ENCODE measurements at regions not wholly inside any gene's neighbourhood (a gene's known extent, or its start where the extent isn't known, plus 50 kb on each side); places are given as distances from the start of the nearest gene placed in this dataset.

DNA sequence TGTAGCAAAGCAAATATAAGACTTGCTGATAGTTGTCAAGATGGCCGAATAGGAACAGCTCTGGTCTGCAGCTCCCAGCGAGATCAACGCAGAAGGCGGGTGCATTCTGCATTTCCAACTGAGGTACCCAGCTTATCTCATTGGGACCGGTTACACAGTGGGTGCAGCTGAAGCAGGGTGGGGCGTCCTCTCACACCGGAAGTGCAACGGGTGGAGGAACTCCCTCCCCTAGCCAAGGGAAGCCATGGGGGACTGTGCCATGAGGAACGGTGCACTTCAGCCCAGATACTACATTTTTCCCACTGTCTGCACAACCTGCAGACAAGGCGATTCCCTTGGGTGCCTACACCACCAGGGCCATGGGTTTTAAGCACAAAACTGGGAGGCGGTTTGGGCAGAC is 382.3 kb upstream of the EMCN start (continued):
- TF ChIP-seq, protein P1, sequence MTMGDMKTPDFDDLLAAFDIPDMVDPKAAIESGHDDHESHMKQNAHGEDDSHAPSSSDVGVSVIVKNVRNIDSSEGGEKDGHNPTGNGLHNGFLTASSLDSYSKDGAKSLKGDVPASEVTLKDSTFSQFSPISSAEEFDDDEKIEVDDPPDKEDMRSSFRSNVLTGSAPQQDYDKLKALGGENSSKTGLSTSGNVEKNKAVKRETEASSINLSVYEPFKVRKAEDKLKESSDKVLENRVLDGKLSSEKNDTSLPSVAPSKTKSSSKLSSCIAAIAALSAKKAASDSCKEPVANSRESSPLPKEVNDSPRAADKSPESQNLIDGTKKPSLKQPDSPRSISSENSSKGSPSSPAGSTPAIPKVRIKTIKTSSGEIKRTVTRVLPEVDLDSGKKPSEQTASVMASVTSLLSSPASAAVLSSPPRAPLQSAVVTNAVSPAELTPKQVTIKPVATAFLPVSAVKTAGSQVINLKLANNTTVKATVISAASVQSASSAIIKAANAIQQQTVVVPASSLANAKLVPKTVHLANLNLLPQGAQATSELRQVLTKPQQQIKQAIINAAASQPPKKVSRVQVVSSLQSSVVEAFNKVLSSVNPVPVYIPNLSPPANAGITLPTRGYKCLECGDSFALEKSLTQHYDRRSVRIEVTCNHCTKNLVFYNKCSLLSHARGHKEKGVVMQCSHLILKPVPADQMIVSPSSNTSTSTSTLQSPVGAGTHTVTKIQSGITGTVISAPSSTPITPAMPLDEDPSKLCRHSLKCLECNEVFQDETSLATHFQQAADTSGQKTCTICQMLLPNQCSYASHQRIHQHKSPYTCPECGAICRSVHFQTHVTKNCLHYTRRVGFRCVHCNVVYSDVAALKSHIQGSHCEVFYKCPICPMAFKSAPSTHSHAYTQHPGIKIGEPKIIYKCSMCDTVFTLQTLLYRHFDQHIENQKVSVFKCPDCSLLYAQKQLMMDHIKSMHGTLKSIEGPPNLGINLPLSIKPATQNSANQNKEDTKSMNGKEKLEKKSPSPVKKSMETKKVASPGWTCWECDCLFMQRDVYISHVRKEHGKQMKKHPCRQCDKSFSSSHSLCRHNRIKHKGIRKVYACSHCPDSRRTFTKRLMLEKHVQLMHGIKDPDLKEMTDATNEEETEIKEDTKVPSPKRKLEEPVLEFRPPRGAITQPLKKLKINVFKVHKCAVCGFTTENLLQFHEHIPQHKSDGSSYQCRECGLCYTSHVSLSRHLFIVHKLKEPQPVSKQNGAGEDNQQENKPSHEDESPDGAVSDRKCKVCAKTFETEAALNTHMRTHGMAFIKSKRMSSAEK (CRISPR knock-in tag; IDR thresholded peaks at IDR 0.05; ENCODE audit: borderline replicate concordance): no peak
- TF ChIP-seq MYBL2 (CRISPR knock-in tag; IDR thresholded peaks at IDR 0.05) (no peak), RELA (CRISPR knock-in tag; IDR thresholded peaks at IDR 0.05; ENCODE audit: borderline replicate concordance) (no peak)

DNA sequence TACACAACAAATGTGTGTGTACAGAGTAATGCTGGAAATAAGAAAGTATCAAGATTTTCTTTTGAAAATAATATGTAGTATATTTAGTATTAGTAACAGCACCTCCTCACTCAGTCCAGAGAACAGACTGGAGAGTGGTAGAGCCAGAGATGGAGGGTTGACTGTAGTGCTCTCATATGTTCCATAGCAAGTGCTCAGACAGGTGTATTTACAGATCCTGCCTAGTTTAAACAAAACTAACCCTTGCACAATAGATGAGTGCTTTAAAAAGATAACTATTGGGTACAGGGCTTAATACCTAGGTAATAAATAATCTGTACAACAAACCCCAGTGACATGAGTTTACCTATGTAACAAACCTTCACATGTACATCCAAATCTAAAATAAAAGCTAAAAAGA is 381.0 kb upstream of the EMCN start:
- Mint-ChIP-seq H3K9me3 (peaks cover 11% of the 10 kb centered on the region), H3K27ac (no peak overlapping the region), H3K36me3 (no peaks in the 10 kb centered on the region), H3K4me3 (no peak overlapping the region), H3K4me1 (no peaks in the 10 kb centered on the region), H3K27me3 (ENCODE audit: low read depth) (no peaks in the 10 kb centered on the region)
- TF ChIP-seq FOXP1 (CRISPR knock-in tag; IDR thresholded peaks at IDR 0.05; ENCODE audit: borderline replicate concordance): no peak
- TF ChIP-seq SMAD3 (CRISPR knock-in tag; IDR thresholded peaks at IDR 0.05; ENCODE audit: borderline replicate concordance): no peak
- no peak for TF ChIP-seq CREM (CRISPR knock-in tag; IDR thresholded peaks at IDR 0.05)
- TF ChIP-seq, protein P2, sequence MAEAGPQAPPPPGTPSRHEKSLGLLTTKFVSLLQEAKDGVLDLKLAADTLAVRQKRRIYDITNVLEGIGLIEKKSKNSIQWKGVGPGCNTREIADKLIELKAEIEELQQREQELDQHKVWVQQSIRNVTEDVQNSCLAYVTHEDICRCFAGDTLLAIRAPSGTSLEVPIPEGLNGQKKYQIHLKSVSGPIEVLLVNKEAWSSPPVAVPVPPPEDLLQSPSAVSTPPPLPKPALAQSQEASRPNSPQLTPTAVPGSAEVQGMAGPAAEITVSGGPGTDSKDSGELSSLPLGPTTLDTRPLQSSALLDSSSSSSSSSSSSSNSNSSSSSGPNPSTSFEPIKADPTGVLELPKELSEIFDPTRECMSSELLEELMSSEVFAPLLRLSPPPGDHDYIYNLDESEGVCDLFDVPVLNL (CRISPR knock-in tag; IDR thresholded peaks at IDR 0.05; ENCODE audit: borderline replicate concordance, low read depth): no peak
- no peak for TF ChIP-seq ZBTB21 (CRISPR knock-in tag; IDR thresholded peaks at IDR 0.05; ENCODE audit: borderline replicate concordance)
- TF ChIP-seq OVOL2 (CRISPR knock-in tag; IDR thresholded peaks at IDR 0.05; ENCODE audit: borderline replicate concordance): no peak
- TF ChIP-seq, protein P3, sequence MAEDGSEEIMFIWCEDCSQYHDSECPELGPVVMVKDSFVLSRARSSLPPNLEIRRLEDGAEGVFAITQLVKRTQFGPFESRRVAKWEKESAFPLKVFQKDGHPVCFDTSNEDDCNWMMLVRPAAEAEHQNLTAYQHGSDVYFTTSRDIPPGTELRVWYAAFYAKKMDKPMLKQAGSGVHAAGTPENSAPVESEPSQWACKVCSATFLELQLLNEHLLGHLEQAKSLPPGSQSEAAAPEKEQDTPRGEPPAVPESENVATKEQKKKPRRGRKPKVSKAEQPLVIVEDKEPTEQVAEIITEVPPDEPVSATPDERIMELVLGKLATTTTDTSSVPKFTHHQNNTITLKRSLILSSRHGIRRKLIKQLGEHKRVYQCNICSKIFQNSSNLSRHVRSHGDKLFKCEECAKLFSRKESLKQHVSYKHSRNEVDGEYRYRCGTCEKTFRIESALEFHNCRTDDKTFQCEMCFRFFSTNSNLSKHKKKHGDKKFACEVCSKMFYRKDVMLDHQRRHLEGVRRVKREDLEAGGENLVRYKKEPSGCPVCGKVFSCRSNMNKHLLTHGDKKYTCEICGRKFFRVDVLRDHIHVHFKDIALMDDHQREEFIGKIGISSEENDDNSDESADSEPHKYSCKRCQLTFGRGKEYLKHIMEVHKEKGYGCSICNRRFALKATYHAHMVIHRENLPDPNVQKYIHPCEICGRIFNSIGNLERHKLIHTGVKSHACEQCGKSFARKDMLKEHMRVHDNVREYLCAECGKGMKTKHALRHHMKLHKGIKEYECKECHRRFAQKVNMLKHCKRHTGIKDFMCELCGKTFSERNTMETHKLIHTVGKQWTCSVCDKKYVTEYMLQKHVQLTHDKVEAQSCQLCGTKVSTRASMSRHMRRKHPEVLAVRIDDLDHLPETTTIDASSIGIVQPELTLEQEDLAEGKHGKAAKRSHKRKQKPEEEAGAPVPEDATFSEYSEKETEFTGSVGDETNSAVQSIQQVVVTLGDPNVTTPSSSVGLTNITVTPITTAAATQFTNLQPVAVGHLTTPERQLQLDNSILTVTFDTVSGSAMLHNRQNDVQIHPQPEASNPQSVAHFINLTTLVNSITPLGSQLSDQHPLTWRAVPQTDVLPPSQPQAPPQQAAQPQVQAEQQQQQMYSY (CRISPR knock-in tag; IDR thresholded peaks at IDR 0.05): no peak
- TF ChIP-seq SMAD4 (CRISPR knock-in tag; IDR thresholded peaks at IDR 0.05): no peak
- TF ChIP-seq PRRX2 (CRISPR knock-in tag; IDR thresholded peaks at IDR 0.05): no peak
- TF ChIP-seq ZNF219 (CRISPR knock-in tag; IDR thresholded peaks at IDR 0.05; ENCODE audit: borderline replicate concordance): no peak
- TF ChIP-seq ZNF423 (CRISPR knock-in tag; IDR thresholded peaks at IDR 0.05): no peak
- TF ChIP-seq, protein P4, sequence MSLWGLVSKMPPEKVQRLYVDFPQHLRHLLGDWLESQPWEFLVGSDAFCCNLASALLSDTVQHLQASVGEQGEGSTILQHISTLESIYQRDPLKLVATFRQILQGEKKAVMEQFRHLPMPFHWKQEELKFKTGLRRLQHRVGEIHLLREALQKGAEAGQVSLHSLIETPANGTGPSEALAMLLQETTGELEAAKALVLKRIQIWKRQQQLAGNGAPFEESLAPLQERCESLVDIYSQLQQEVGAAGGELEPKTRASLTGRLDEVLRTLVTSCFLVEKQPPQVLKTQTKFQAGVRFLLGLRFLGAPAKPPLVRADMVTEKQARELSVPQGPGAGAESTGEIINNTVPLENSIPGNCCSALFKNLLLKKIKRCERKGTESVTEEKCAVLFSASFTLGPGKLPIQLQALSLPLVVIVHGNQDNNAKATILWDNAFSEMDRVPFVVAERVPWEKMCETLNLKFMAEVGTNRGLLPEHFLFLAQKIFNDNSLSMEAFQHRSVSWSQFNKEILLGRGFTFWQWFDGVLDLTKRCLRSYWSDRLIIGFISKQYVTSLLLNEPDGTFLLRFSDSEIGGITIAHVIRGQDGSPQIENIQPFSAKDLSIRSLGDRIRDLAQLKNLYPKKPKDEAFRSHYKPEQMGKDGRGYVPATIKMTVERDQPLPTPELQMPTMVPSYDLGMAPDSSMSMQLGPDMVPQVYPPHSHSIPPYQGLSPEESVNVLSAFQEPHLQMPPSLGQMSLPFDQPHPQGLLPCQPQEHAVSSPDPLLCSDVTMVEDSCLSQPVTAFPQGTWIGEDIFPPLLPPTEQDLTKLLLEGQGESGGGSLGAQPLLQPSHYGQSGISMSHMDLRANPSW (CRISPR knock-in tag; conservative IDR thresholded peaks at IDR 0.05; ENCODE audit: low read depth): no peak
- TF ChIP-seq CBFB (CRISPR knock-in tag; IDR thresholded peaks at IDR 0.05; ENCODE audit: low read depth): no peak
- TF ChIP-seq HMGA2 (CRISPR knock-in tag; IDR thresholded peaks at IDR 0.05): no peak
- CTCF ChIA-PET: no interaction called here
- DNase-seq (ENCODE audit: low spot score) (no peak), ATAC-seq (no peak)
- POLR2A ChIA-PET: no interaction called here
